ENCODE measurements at regions not wholly inside any gene's neighbourhood (a gene's known extent, or its start where the extent isn't known, plus 50 kb on each side); places are given as distances from the start of the nearest gene placed in this dataset.

DNA sequence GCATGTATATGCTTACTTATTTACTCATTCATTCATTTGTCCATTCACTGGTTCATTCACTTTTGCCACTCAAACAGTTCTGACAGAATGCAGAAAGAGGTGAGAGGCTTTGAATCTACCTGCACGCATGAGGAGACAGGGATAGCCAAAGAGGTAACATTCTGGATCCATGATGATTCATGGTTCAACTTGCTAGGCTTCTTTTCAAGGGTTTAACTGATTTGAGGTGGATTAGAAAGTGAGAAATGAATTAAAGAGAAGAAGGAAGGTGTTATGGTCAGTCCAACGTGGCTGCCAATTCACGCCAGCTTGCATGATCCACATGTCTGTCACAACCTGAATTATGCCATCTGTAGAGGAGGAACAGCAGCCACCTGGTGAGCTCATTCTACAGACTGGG is 260.6 kb downstream of the ARRDC4 start:
- H3K9ac ChIP-seq (ENCODE audit: low read length): no peak overlapping the region
- no peaks in the 10 kb centered on the region for H3K4me1 ChIP-seq (ENCODE audit: insufficient read depth, low read length, severe bottlenecking)
- TF ChIP-seq, protein P1, sequence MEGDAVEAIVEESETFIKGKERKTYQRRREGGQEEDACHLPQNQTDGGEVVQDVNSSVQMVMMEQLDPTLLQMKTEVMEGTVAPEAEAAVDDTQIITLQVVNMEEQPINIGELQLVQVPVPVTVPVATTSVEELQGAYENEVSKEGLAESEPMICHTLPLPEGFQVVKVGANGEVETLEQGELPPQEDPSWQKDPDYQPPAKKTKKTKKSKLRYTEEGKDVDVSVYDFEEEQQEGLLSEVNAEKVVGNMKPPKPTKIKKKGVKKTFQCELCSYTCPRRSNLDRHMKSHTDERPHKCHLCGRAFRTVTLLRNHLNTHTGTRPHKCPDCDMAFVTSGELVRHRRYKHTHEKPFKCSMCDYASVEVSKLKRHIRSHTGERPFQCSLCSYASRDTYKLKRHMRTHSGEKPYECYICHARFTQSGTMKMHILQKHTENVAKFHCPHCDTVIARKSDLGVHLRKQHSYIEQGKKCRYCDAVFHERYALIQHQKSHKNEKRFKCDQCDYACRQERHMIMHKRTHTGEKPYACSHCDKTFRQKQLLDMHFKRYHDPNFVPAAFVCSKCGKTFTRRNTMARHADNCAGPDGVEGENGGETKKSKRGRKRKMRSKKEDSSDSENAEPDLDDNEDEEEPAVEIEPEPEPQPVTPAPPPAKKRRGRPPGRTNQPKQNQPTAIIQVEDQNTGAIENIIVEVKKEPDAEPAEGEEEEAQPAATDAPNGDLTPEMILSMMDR (IDR thresholded peaks at IDR 0.05; ENCODE audit: low read length): no peak
- no peak for TF ChIP-seq EZH2 (IDR thresholded peaks at IDR 0.05; ENCODE audit: borderline replicate concordance, low read length)
- no peaks in the 10 kb centered on the region for H3K9me3 ChIP-seq (ENCODE audit: low read length)
- H3K9me2 ChIP-seq (ENCODE audit: low read depth, low read length): no peaks in the 10 kb centered on the region
- H3K4me3 ChIP-seq (ENCODE audit: low read depth, low read length, poor library complexity, severe bottlenecking): no peak overlapping the region
- no peaks in the 10 kb centered on the region for H3K36me3 ChIP-seq (ENCODE audit: insufficient read depth, low read length)
- H3F3A ChIP-seq (ENCODE audit: insufficient read depth, low read length): no peaks in the 10 kb centered on the region
- H3K27me3 ChIP-seq (ENCODE audit: insufficient read depth, low read length): no peaks in the 10 kb centered on the region
- H4K20me1 ChIP-seq (ENCODE audit: insufficient read depth, low read length): no peaks in the 10 kb centered on the region
- no peak overlapping the region for H3K4me2 ChIP-seq (ENCODE audit: low read length)
- no peak overlapping the region for H2AFZ ChIP-seq (ENCODE audit: low read length)
- no peak overlapping the region for H3K27ac ChIP-seq (ENCODE audit: low read depth, low read length, poor library complexity, severe bottlenecking)
- H3K79me2 ChIP-seq (ENCODE audit: insufficient read depth, low read length): no peaks in the 10 kb centered on the region

DNA sequence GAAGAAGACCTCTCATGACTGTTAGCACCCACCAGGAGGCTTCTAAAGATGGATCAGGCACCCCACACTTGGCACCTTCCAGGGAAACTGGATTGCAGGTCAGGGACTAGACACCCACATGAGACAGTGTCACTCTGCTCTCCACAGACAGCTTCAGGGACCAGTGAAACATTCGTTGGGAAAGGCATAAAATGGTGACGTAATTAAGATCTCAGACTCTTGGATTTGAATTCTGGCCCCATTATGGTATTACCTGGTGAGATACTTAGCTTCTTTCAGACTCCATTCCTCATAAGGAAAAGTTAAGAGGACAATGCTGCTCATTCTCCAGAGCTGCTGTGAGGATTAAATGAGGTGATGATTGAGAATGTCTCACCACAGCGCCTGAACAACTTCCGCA is 261.1 kb downstream of the ARRDC4 start:
- TF ChIP-seq, protein P1 (IDR thresholded peaks at IDR 0.05; ENCODE audit: low read length): no peak
- no peak for TF ChIP-seq EZH2 (IDR thresholded peaks at IDR 0.05; ENCODE audit: borderline replicate concordance, low read length)

DNA sequence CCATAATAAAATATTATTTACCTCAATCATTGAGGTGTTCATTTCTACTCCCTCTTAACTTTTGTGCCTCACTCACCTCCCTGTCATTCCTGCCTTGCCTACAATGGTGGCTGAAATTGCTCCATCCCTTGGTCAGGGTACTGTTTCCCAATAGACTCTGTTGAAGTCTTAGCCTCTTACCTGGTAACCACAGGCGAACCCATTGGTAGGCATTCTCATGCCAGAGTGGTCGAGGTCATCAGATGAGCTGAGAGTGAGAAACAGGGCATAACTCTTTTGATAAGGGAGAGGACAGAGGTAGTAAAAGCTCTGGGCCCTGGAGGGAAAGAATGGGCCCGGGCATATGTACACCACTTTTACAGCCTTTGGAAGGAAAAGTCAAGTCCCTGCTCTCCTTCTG is 265.6 kb downstream of the ARRDC4 start:
- no peaks in the 10 kb centered on the region for H3K9me2 ChIP-seq (ENCODE audit: low read depth, low read length)
- H3K27ac ChIP-seq (ENCODE audit: low read depth, low read length, poor library complexity, severe bottlenecking): no peak overlapping the region
- H3K27me3 ChIP-seq (ENCODE audit: insufficient read depth, low read length): no peaks in the 10 kb centered on the region
- H3K9me3 ChIP-seq (ENCODE audit: low read length): no peaks in the 10 kb centered on the region
- H3K4me1 ChIP-seq (ENCODE audit: insufficient read depth, low read length, severe bottlenecking): no peaks in the 10 kb centered on the region
- H2AFZ ChIP-seq (ENCODE audit: low read length): no peak overlapping the region
- TF ChIP-seq EZH2 (IDR thresholded peaks at IDR 0.05; ENCODE audit: borderline replicate concordance, low read length): no peak
- TF ChIP-seq, protein P1 (IDR thresholded peaks at IDR 0.05; ENCODE audit: low read length): no peak
- H3K36me3 ChIP-seq (ENCODE audit: insufficient read depth, low read length): no peaks in the 10 kb centered on the region
- H3K9ac ChIP-seq (ENCODE audit: low read length): no peak overlapping the region
- H4K20me1 ChIP-seq (ENCODE audit: insufficient read depth, low read length): no peaks in the 10 kb centered on the region
- H3K4me3 ChIP-seq (ENCODE audit: low read depth, low read length, poor library complexity, severe bottlenecking): no peak overlapping the region
- no peaks in the 10 kb centered on the region for H3K79me2 ChIP-seq (ENCODE audit: insufficient read depth, low read length)
- no peak overlapping the region for H3K4me2 ChIP-seq (ENCODE audit: low read length)
- no peaks in the 10 kb centered on the region for H3F3A ChIP-seq (ENCODE audit: insufficient read depth, low read length)

More for the DNA sequence above, 261.1 kb downstream of the ARRDC4 start:
- Histone ChIP-seq H2AFZ (ENCODE audit: low read length) (no peak overlapping the region), H3K36me3 (ENCODE audit: insufficient read depth, low read length) (no peaks in the 10 kb centered on the region), H3K9ac (ENCODE audit: low read length) (no peak overlapping the region), H3K27me3 (ENCODE audit: insufficient read depth, low read length) (no peaks in the 10 kb centered on the region), H4K20me1 (ENCODE audit: insufficient read depth, low read length) (no peaks in the 10 kb centered on the region), H3K4me3 (ENCODE audit: low read depth, low read length, poor library complexity, severe bottlenecking) (no peak overlapping the region), H3K79me2 (ENCODE audit: insufficient read depth, low read length) (no peaks in the 10 kb centered on the region), H3K27ac (ENCODE audit: low read depth, low read length, poor library complexity, severe bottlenecking) (no peak overlapping the region), H3K4me1 (ENCODE audit: insufficient read depth, low read length, severe bottlenecking) (no peaks in the 10 kb centered on the region), H3F3A (ENCODE audit: insufficient read depth, low read length) (no peaks in the 10 kb centered on the region), H3K9me3 (ENCODE audit: low read length) (no peaks in the 10 kb centered on the region), H3K4me2 (ENCODE audit: low read length) (no peak overlapping the region), H3K9me2 (ENCODE audit: low read depth, low read length) (no peaks in the 10 kb centered on the region)
